ENCODE measurements at regions not wholly inside any gene's neighbourhood (a gene's known extent, or its start where the extent isn't known, plus 50 kb on each side); places are given as distances from the start of the nearest gene placed in this dataset.

GRCh38 chr10:59020502-59020901 is 155.9 kb upstream of the PHYHIPL start:
- no peak for ATAC-seq
- no peaks in the 10 kb centered on the region for H3K36me3 ChIP-seq (ENCODE audit: control insufficient read depth in 2 of 2, insufficient read depth in 2 of 2, low read length in 1 of 2)
- no peak for FAIRE-seq

More at GRCh38 chr10:59020502-59020901, 155.9 kb upstream of the PHYHIPL start:
- BruUV-seq (replicated peaks) = no TSS peak
- intact Hi-C loops (cut with micrococcal nuclease; ENCODE audit: unreplicated experiment) (no loop called here), in situ Hi-C loops (cut with MboI) (no loop called here)
- Histone ChIP-seq H3K27me3 (replicated peaks in 1 of 2; ENCODE audit: control insufficient read depth in 2 of 2, insufficient read depth in 2 of 2, low read length in 1 of 2) (no peaks in the 10 kb centered on the region), H4K20me1 (ENCODE audit: control insufficient read depth, insufficient read depth) (no peaks in the 10 kb centered on the region), H3K9me3 (replicated peaks; ENCODE audit: control insufficient read depth, insufficient read depth, low read length) (no peaks in the 10 kb centered on the region; the same call in 2 of the 3 replicates), H3K4me2 (ENCODE audit: control insufficient read depth, insufficient read depth) (no peak overlapping the region), H3K4me1 (ENCODE audit: control insufficient read depth, insufficient read depth, low read length) (no peaks in the 10 kb centered on the region), H3K4me3 (no peak overlapping the region), H3K79me2 (ENCODE audit: control insufficient read depth, insufficient read depth, low read length) (no peaks in the 10 kb centered on the region), H3K9ac (ENCODE audit: control insufficient read depth, insufficient read depth, low read length) (no peak overlapping the region), H2AFZ (ENCODE audit: control insufficient read depth, low read depth, low read length) (no peak overlapping the region), H3K27ac (ENCODE audit: control insufficient read depth, insufficient read depth) (no peak overlapping the region)
- no peak for DNase-seq (ENCODE audit: low read depth, low spot score)
- ChIA-PET POLR2A (interaction anchor here (0.8 kb wide), 1 partner anchor 9 kb away, joined by 3 read pairs; no protein-coding TSS in a partner anchor), SMC1A (ENCODE audit: uncharacterized antibody, unreplicated experiment) (interaction anchor here (0.7 to 5.0 kb wide), 9 partner anchors 8 to 210 kb away, joined by 3 to 30 read pairs (median 3); no protein-coding TSS in a partner anchor), CTCF (interaction anchor here (1.8 kb wide), 1 partner anchor 163 kb away, joined by 4 read pairs; no protein-coding TSS in a partner anchor), RAD21 (ENCODE audit: unreplicated experiment) (interaction anchor here (1.0 to 17.0 kb wide), 2 partner anchors 13 to 23 kb away, joined by 3 to 223 read pairs; no protein-coding TSS in a partner anchor)
- TF ChIP-seq NFYA (IDR thresholded peaks at IDR 0.05; ENCODE audit: borderline replicate concordance, low read depth, low read length) = no peak
- no peak for TF ChIP-seq ZNF622 (IDR thresholded peaks at IDR 0.05)
- TF ChIP-seq, protein P1, sequence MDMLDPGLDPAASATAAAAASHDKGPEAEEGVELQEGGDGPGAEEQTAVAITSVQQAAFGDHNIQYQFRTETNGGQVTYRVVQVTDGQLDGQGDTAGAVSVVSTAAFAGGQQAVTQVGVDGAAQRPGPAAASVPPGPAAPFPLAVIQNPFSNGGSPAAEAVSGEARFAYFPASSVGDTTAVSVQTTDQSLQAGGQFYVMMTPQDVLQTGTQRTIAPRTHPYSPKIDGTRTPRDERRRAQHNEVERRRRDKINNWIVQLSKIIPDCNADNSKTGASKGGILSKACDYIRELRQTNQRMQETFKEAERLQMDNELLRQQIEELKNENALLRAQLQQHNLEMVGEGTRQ (IDR thresholded peaks at IDR 0.05; ENCODE audit: borderline replicate concordance, low read depth, low read length) = no peak
- no peak for TF ChIP-seq RB1 (IDR thresholded peaks at IDR 0.05; ENCODE audit: borderline replicate concordance)
- no peak for TF ChIP-seq POLR2AphosphoS5 (IDR thresholded peaks at IDR 0.05; ENCODE audit: low read length)
- no peak for TF ChIP-seq ASH2L (IDR thresholded peaks at IDR 0.05; ENCODE audit: borderline replicate concordance, low read depth)
- TF ChIP-seq EGR1 (IDR thresholded peaks at IDR 0.05; ENCODE audit: borderline replicate concordance in 1 of 2, low read depth in 2 of 2, low read length in 2 of 2) = no peak
- no peak for TF ChIP-seq CHD2 (IDR thresholded peaks at IDR 0.05; ENCODE audit: borderline replicate concordance, low read depth, low read length)
- no peak for TF ChIP-seq MAX (IDR thresholded peaks at IDR 0.05; ENCODE audit: low read depth, low read length)
- 64% methylated on average over 4 of the region's 4 CpGs for WGBS (ENCODE audit: insufficient coverage, insufficient replicate concordance, low lambda C conversion rate, missing lambda C conversion rate)

Measured in GM12878 (cell line).